ENCODE measurements at regions not wholly inside any gene's neighbourhood (a gene's known extent, or its start where the extent isn't known, plus 50 kb on each side); places are given as distances from the start of the nearest gene placed in this dataset.

- Histone ChIP-seq H3K4me3 (ENCODE audit: low read length) (no peak overlapping the region), H3K9me3 (ENCODE audit: insufficient read depth, low read length) (no peaks in the 10 kb centered on the region), H3K9ac (ENCODE audit: low read length) (no peak overlapping the region), H2AFZ (ENCODE audit: low read depth, low read length) (no peak overlapping the region), H3K27me3 (ENCODE audit: low read depth, low read length) (no peaks in the 10 kb centered on the region), H4K20me1 (ENCODE audit: insufficient read depth, low read length) (no peaks in the 10 kb centered on the region), H3K4me1 (ENCODE audit: low read length) (peaks cover 26% of the 10 kb centered on the region), H3K27ac (ENCODE audit: low read length) (no peak overlapping the region), H3K79me2 (ENCODE audit: low read length) (no peaks in the 10 kb centered on the region), H3K36me3 (replicated peaks; ENCODE audit: low read depth, low read length) (no peaks in the 10 kb centered on the region), H3K4me2 (ENCODE audit: low read length) (no peak overlapping the region)
- no peak for TF ChIP-seq CTCF (IDR thresholded peaks at IDR 0.05; ENCODE audit: low read depth, low read length)
- TF ChIP-seq EZH2phosphoT487 (IDR thresholded peaks at IDR 0.05; ENCODE audit: low read depth) = no peak
Observed at GRCh38 chr7:94064541-94065191, 60.5 kb upstream of the BET1 start.

- H3K4me2 ChIP-seq (ENCODE audit: low read length) = no peak overlapping the region
- H3K9ac ChIP-seq (ENCODE audit: low read length) = no peak overlapping the region
- no peaks in the 10 kb centered on the region for H4K20me1 ChIP-seq (ENCODE audit: insufficient read depth, low read length)
- H3K4me1 ChIP-seq (ENCODE audit: low read length) = peaks cover 17% of the 10 kb centered on the region
- no peak overlapping the region for H2AFZ ChIP-seq (ENCODE audit: low read depth, low read length)
- no peak for TF ChIP-seq CTCF (IDR thresholded peaks at IDR 0.05; ENCODE audit: low read depth, low read length)
- TF ChIP-seq EZH2phosphoT487 (IDR thresholded peaks at IDR 0.05; ENCODE audit: low read depth) = no peak
- H3K9me3 ChIP-seq (ENCODE audit: insufficient read depth, low read length) = no peaks in the 10 kb centered on the region
- no peak overlapping the region for H3K27ac ChIP-seq (ENCODE audit: low read length)
- H3K4me3 ChIP-seq (ENCODE audit: low read length) = no peak overlapping the region
- H3K36me3 ChIP-seq (replicated peaks; ENCODE audit: low read depth, low read length) = no peaks in the 10 kb centered on the region
- no peaks in the 10 kb centered on the region for H3K27me3 ChIP-seq (ENCODE audit: low read depth, low read length)
- no peaks in the 10 kb centered on the region for H3K79me2 ChIP-seq (ENCODE audit: low read length)
Observed at GRCh38 chr7:94067047-94067446, 62.9 kb upstream of the BET1 start.

- no peaks in the 10 kb centered on the region for H3K79me2 ChIP-seq (ENCODE audit: low read length)
- no peak overlapping the region for H3K9ac ChIP-seq (ENCODE audit: low read length)
- H3K4me2 ChIP-seq (ENCODE audit: low read length) = no peak overlapping the region
- no peak for TF ChIP-seq EZH2phosphoT487 (IDR thresholded peaks at IDR 0.05; ENCODE audit: low read depth)
- TF ChIP-seq CTCF (IDR thresholded peaks at IDR 0.05; ENCODE audit: low read depth, low read length) = no peak
- no peaks in the 10 kb centered on the region for H3K27me3 ChIP-seq (ENCODE audit: low read depth, low read length)
- no peaks in the 10 kb centered on the region for H4K20me1 ChIP-seq (ENCODE audit: insufficient read depth, low read length)
- H2AFZ ChIP-seq (ENCODE audit: low read depth, low read length) = no peak overlapping the region
- no peaks in the 10 kb centered on the region for H3K9me3 ChIP-seq (ENCODE audit: insufficient read depth, low read length)
- no peak overlapping the region for H3K27ac ChIP-seq (ENCODE audit: low read length)
- H3K4me3 ChIP-seq (ENCODE audit: low read length) = no peak overlapping the region
- H3K36me3 ChIP-seq (replicated peaks; ENCODE audit: low read depth, low read length) = no peaks in the 10 kb centered on the region
- peaks cover 17% of the 10 kb centered on the region for H3K4me1 ChIP-seq (ENCODE audit: low read length)
Observed at GRCh38 chr7:94067506-94067905, 63.4 kb upstream of the BET1 start.

GRCh38 chr7:94069162-94069739, 65.1 kb upstream of the BET1 start:
- no peak overlapping the region for H3K9ac ChIP-seq (ENCODE audit: low read length)
- no peak for TF ChIP-seq CTCF (IDR thresholded peaks at IDR 0.05; ENCODE audit: low read depth, low read length)
- TF ChIP-seq EZH2phosphoT487 (IDR thresholded peaks at IDR 0.05; ENCODE audit: low read depth) = no peak
- no peak overlapping the region; the same call in 1 of the 2 replicates for H2AFZ ChIP-seq (ENCODE audit: low read depth, low read length)
- peaks cover 17% of the 10 kb centered on the region for H3K4me1 ChIP-seq (ENCODE audit: low read length)
- H3K4me2 ChIP-seq (ENCODE audit: low read length) = peak overlapping the region; percentile 35
- no peaks in the 10 kb centered on the region for H3K9me3 ChIP-seq (ENCODE audit: insufficient read depth, low read length)
- no peaks in the 10 kb centered on the region for H3K27me3 ChIP-seq (ENCODE audit: low read depth, low read length)
- H3K4me3 ChIP-seq (ENCODE audit: low read length) = no peak overlapping the region
- no peaks in the 10 kb centered on the region for H4K20me1 ChIP-seq (ENCODE audit: insufficient read depth, low read length)
- no peaks in the 10 kb centered on the region for H3K36me3 ChIP-seq (replicated peaks; ENCODE audit: low read depth, low read length)
- no peak overlapping the region for H3K27ac ChIP-seq (ENCODE audit: low read length)
- H3K79me2 ChIP-seq (ENCODE audit: low read length) = no peaks in the 10 kb centered on the region

Measured in OCI-LY3 (cell line).